ENCODE measurements at regions not wholly inside any gene's neighbourhood (a gene's known extent, or its start where the extent isn't known, plus 50 kb on each side); places are given as distances from the start of the nearest gene placed in this dataset.
"Not testable (repeated sequence)": the region's sequence is repeated elsewhere in the genome, so short reads cannot be mapped to it uniquely, and the experiment has no call there.

DNA sequence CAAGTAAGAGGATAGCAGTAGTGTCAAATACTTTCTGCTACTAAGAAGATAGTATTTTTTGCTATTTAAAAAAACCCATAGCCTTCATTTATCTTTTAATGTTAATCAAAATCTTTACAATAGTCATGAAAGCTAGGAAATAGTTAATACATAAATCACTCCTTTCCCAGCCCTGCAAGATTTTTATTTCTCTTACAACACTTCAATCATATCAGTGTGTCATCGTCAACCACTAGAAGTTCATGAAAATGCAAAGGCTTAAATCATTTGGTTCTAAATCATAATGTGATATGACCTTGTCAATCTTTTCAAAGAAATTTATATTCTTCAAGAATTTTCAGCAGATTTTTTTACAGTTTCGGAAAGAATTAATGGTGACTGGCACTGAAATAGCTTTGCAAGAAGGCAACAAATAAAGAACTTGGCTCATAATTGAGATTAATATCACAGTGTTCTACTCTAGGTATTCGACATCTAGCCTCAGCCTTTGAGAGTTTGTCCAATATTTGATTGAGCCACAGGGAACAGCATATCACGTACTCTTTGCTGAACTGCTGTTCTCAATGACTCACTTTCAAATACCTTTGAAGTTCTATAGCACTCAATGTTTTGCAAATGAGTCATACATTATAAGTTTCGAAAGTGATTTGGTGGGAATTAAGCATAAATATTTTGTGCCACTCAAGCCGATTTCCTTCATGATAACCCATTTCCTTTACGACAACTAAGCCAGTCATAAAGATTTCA lies 384.0 kb upstream of the FOXG1 start:
- DNase-seq, result no peak

- DNase-seq, result no peak
Measured at GRCh38 chr14:28398506-28398905, 368.1 kb upstream of the FOXG1 start.

DNA sequence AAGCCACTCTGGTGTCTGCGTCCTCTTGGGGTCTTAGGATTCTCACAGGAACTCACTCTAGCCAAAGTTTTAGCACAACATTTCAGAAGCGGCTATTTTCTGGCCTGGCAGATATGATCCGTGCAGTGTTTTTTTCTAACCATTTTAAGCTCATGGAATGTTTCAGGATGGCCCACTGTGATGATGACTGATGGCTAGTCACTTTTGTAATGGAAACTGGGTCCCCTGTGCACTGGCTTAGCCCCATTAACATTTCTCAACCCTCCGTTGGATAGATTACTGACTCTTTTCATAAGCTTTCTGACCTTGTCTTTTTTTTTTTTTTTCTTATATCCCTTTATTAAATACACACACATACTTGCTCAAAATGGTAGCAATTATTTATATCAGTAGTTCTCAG lies 364.9 kb upstream of the FOXG1 start:
- not testable (repeated sequence) for DNase-seq

DNA sequence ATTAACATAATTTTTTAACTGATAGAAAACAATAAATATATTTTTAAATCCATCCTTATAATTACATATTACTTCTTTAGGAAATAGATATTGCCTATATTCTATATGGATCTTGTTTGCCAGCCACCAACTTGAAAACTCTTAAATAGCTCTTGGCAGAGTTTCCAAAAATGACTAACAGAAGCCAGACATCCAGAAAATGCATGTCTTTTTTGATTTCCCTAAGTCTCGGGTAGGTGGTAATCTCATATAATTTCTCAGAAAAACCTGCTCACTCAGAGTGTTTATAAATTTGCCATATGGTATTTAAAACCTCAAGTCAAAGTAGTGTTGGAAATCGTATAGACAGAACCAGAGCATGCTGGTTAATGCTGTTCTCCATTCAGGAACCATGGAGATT lies 360.4 kb upstream of the FOXG1 start:
- DNase-seq, result no peak

GRCh38 chr14:28407031-28407825 lies 359.4 kb upstream of the FOXG1 start:
- no peak for DNase-seq

DNA sequence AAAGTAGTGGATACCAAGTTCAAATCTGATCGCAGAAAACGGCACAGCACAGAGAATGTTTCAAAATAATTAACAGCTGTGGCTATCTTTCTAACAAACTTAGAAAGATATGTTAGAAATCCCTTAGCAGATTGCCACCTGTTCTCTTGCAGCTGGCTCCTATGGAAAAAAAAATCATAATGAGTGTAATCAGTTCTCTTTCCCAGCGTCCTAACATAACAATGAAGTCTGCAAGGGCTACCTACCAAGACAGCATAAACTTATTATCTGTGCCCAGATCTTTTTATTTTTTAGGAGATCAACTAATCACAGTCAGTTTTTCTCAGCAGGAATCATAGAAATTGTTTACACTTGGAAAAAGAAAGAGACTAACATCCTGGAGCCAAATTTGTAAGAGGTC lies 358.6 kb upstream of the FOXG1 start:
- DNase-seq, result no peak

DNA sequence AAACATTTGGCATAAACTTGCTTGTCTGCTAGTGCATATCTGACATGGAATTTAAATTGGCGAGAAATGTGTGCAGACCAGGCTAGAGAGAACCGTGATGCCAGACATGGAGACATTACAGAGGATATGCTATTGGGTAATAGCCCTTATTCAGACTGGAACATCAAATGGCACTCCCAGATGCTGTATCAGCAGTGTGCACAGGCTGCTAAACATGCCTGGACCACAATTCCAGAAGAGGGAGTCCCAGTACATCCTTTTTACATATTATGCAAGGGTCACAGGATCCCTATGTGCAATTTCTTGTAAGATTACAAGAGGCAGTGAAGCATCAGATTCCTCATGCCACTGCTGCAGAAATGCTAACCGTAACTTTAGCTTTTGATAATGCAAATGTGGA lies 354.5 kb upstream of the FOXG1 start:
- DNase-seq, result no peak

- no peak for DNase-seq
Measured at GRCh38 chr14:28426960-28427359, 339.6 kb upstream of the FOXG1 start.

DNA sequence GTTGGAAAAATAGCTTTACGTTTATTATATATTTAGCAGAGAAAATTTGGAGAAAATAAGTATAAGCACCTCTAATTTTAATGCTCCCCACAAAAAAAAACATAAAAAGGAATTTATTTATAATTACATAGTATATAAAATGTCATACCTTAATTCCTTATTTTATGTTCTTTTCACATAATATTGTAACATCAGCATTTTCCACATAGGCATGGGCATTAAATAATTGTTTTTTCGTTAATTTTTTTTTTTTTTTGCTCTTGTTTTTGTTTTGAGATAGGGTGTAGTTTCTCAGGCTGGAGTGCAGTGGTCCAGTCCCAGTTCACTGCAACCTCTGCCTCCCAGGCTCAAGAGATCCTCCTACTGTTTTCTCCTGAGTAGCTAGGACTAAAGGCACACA lies 329.8 kb upstream of the FOXG1 start:
- DNase-seq, result no peak

GRCh38 chr14:28461389-28461788 lies 305.2 kb upstream of the FOXG1 start:
- DNase-seq, result no peak

- DNase-seq, result no peak
Measured at GRCh38 chr14:28467611-28468010, 299.0 kb upstream of the FOXG1 start.

DNA sequence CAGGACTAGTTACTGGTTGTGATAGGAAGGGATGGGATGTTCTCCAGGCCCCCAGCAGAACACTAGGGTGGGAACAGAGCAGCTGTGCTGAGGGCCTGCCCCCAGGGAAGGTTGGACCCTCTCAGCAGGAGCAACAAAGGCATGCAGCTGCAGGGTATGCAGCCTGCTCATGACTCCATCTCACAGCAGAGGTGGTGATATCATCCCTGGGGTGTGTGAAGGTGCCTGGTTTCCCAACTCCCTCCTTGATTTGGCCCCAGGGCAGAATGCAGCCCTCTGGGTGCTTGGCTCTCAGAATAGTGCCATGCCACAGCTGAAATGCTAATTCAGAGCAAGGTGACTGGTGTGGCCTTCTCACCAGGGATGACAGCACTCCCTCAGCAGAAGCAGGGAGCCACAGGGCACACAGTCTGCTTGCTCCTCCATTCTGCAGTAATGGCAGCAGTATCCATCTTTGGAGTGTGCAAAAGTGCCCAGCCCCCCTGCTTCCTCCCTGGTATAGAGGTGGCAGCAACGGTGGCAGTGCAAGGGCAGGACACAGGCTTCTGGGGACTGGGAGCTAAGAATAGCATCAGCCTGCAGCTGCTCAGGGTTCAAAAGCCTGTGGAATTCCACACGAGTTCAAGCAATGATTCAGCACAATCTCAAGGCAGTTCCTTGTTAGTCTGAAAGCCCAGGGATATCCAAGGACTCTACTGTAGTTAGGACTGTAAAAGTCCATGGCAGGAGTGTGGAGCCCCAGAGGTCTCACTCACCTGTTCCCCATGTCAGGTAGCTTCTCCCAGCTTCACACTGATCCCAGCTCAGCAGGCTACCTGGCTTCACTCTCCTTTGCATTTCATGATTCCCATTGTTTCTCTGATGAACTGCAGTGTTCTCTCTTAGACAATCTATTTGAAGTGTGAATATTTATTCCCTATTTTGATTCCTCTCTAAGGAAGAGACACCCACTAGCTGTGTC lies 298.1 kb upstream of the FOXG1 start:
- no peak for DNase-seq

DNA sequence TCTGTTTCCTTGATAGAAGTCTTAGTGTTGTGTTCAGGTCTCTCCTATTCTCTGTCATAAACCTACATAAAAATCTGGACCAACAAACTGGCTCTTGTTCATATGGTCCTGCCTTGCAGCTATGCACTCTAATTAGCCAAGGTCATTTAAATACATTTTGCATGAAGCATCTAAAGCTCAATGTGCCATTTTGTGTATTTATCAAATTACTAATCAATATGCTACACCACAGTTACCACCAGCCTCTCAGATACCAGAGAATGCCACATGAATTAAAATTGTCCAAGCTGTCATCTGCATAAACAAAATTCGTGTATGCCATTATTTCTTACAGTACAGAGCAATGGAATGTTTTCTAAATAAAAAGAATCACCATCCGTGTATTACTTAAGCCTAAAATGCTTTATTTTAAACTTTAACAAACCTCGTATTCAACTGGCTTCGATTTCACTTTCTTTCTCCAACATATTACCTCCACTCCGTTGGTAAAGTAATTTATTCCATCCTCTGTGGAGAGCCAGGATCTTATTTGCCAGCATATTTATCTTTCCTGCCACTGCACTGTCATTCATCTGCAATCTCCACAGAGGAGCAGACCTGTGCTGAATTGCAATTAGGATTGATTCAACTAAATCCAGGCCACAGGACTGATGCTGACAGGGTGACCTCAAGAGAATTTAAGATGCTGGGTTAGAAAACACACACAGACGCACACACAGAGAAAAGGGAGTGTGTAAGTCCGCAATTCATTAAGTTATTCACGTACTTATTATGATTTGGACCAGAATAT lies 284.1 kb upstream of the FOXG1 start:
- no peak for DNase-seq

- DNase-seq, result no peak
Measured at GRCh38 chr14:28483506-28483905, 283.1 kb upstream of the FOXG1 start.

- no peak for DNase-seq
Measured at GRCh38 chr14:28488684-28489083, 277.9 kb upstream of the FOXG1 start.

GRCh38 chr14:28493516-28493915 lies 273.1 kb upstream of the FOXG1 start:
- no peak for DNase-seq

- no peak for DNase-seq
Measured at GRCh38 chr14:28494196-28494595, 272.4 kb upstream of the FOXG1 start.

DNA sequence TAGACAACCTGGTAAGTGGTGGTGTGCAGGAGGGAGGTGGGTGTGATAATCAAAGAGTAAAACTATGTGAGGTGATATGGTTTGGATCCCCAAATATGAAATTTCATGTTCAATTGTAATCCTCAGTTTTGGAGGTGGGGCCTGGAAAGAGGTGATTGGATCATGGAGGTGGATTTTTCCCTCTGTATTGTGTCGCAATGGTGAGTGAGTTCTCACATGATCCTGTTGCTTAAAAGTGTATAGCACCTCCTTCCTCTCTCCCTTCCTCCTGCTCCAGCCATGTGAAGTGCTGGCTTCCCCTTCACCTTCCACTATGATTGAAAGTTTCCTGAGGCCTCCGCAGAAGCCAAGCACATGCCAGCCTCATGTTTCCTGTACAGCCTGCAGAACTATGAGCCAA lies 270.2 kb upstream of the FOXG1 start:
- DNase-seq, result no peak

- DNase-seq, result no peak
Measured at GRCh38 chr14:28502517-28502916, 264.1 kb upstream of the FOXG1 start.

- no peak for DNase-seq
Measured at GRCh38 chr14:28515571-28515970, 251.0 kb upstream of the FOXG1 start.

GRCh38 chr14:28536889-28537288 lies 229.7 kb upstream of the FOXG1 start:
- DNase-seq, result no peak

- no peak for DNase-seq
Measured at GRCh38 chr14:28542040-28542439, 224.5 kb upstream of the FOXG1 start.

DNA sequence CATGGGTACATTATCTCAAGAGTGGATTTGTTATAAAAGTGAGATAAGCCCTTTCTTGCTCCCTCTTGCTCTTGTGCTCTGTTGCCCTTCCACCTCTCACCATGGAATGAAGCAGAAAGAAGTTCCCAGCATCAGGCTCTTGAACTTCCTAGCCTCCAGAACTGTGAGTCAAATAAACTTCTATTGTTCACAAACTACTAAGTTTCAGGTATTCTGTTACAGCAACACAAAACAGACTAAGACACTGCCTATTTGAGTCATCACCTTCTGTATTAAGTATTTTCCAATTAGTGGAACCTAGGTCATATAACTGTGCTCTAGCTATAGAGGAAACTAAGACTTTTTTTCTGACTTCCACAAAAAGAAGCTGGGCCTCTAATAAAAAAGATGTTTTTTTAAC lies 201.2 kb upstream of the FOXG1 start:
- no peak for DNase-seq

Data from KG1 (cell line).